ENCODE measurements at regions not wholly inside any gene's neighbourhood (a gene's known extent, or its start where the extent isn't known, plus 50 kb on each side); places are given as distances from the start of the nearest gene placed in this dataset.

DNA sequence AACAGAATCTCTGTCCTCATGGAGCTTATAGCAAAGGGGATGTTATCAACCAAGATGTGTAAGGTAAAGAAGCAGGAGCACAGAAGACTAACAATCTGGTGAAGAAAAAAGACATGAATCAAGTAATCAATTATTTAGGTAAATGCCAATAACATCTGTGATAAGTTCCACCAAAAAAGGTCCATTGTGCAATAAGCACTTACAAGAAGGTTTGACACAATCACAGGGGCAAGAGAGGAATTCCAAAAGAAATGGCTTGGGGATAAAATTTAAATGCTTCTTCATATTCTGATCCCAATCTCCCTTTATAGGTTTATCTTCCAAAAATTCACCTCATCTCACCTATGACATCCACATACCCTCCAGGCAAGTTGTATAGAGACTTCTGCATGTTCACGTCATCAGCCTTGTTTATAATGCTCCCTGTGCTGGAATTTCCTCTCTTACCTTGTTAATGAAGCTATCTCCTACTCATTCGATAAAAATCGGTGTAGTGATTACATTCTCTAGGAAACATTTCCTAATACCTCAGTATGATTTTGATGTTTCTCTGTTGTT is 53.6 kb upstream of the DPT start:
- TF ChIP-seq, protein P1, sequence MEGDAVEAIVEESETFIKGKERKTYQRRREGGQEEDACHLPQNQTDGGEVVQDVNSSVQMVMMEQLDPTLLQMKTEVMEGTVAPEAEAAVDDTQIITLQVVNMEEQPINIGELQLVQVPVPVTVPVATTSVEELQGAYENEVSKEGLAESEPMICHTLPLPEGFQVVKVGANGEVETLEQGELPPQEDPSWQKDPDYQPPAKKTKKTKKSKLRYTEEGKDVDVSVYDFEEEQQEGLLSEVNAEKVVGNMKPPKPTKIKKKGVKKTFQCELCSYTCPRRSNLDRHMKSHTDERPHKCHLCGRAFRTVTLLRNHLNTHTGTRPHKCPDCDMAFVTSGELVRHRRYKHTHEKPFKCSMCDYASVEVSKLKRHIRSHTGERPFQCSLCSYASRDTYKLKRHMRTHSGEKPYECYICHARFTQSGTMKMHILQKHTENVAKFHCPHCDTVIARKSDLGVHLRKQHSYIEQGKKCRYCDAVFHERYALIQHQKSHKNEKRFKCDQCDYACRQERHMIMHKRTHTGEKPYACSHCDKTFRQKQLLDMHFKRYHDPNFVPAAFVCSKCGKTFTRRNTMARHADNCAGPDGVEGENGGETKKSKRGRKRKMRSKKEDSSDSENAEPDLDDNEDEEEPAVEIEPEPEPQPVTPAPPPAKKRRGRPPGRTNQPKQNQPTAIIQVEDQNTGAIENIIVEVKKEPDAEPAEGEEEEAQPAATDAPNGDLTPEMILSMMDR (IDR thresholded peaks at IDR 0.05; ENCODE audit: borderline replicate concordance, control extremely low read depth, extremely low read depth, insufficient read depth, missing control alignments) = no peak
- DNase-seq (ENCODE audit: low spot score) = no peak
- in situ Hi-C loops (cut with MboI; ENCODE audit: low sequenced_read_pairs, unreplicated experiment) = no loop called here

DNA sequence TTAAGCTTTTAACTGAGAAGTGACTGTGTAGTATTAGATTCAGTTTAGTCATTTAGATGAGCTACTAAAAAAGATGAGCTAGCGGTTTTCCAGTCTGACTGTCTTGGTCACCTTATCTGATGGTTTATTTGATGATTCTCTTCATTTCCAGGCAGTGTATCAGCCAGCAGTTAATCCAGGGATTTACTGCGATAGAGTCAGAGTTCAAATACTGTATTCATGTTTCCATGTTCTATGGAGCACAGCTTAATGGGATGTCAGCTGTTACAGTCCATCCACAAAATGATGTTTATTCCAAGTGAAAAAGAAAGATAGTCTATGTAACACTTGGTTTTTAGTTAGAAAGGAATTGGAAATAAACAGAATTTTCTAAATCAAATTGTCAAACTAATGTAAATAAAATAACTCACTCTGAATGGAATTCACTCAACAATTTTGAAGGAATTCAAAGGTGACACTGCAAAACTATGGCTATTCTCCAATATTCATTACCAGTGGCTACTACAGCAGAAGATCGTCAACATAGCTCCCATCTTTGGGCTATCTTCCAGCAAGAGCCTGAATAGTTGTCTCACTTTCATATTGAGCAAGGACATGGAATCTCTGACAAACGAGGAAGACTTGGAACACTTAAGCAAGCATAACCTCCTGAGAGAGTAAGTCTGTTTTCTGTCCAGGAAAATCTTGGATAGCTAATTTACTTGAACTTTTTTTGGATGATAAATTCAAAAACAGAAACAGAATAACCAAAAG is 54.6 kb upstream of the DPT start:
- no peak for DNase-seq (ENCODE audit: low spot score)
- in situ Hi-C loops (cut with MboI; ENCODE audit: low sequenced_read_pairs, unreplicated experiment) = no loop called here
- TF ChIP-seq, protein P1 (IDR thresholded peaks at IDR 0.05; ENCODE audit: borderline replicate concordance, control extremely low read depth, extremely low read depth, insufficient read depth, missing control alignments) = no peak

DNA sequence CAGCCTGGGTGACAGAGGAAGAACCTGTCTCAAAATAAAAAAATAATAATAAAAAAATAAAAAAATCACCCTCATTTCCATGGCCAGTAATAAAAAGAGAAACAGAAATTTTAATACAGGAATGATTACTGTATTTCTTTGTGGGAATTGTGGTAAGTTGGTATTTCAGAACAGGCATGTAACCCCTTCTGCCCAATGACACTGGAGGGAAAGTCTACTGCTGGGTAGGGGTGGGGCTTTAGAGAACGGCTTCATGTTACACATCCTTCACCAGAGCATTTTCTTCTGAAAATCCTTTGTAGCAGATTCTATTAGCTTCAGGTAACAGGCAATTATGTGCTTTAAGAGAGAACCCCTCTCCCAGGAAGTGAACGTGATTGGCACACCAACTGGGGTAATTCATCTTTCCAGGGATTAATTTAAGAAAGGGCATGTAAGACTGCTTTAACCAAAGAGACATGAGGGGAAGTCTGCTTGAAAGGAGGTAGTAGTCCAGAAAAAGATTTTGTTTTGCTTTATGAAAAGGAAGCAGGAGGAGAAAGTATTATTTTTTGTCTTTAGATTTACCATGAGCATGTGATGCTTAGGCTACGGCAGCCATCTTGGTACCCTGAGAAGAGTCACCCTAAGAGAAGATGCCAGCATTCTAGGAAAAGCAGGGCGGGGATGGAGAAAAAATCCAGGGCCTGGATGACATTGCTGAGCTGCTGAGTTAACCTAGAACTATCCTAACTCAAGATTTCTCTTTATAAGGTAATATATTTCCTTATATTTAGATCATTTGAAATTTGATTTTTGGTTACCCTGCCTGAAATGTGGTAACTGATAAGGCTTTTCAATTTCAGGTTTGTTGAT is 57.7 kb upstream of the DPT start:
- TF ChIP-seq, protein P1 (IDR thresholded peaks at IDR 0.05; ENCODE audit: borderline replicate concordance, control extremely low read depth, extremely low read depth, insufficient read depth, missing control alignments) = no peak
- DNase-seq (ENCODE audit: low spot score) = no peak
- in situ Hi-C loops (cut with MboI; ENCODE audit: low sequenced_read_pairs, unreplicated experiment) = no loop called here

DNA sequence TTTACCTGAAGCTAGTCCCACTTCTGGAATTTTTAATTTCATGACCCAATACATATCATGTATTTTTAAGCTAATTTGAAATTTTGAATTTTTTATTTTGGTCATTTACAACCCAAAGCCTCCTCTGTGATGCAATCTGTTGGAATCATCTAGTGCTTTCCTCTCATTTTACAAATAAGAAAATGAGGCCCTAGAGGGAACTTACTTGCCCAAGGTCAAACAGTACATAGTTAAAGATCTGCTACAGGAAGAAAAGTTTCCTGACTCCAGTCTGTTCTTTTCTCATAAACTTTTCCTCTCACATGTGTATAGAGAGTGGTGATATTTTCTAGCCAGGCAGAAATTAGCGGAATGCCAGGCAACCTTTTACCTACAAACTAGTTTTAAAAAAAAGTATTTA is 59.3 kb upstream of the DPT start:
- in situ Hi-C loops (cut with MboI; ENCODE audit: low sequenced_read_pairs, unreplicated experiment) = no loop called here
- no peak for DNase-seq (ENCODE audit: low spot score)
- TF ChIP-seq, protein P1 (IDR thresholded peaks at IDR 0.05; ENCODE audit: borderline replicate concordance, control extremely low read depth, extremely low read depth, insufficient read depth, missing control alignments) = no peak

DNA sequence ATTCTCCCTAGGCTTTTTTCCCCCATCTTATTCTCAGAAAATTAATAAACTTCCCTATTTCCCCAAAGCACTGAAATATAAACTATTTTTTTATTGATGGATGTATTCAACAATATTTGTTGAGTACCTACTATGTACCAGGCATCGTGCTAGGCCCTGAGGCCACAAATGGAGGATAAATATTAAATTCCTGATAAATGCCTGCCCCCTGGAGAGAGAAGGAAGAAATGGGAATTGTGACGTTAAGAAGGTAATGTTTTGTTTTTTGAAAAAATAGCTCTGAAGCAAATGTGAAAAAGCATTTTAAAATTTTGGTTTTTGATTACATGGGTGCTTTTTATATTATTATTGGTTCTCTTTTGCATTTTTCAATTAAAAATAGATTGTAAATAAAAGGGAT is 60.5 kb upstream of the DPT start:
- in situ Hi-C loops (cut with MboI; ENCODE audit: low sequenced_read_pairs, unreplicated experiment) = no loop called here
- DNase-seq (ENCODE audit: low spot score) = no peak

DNA sequence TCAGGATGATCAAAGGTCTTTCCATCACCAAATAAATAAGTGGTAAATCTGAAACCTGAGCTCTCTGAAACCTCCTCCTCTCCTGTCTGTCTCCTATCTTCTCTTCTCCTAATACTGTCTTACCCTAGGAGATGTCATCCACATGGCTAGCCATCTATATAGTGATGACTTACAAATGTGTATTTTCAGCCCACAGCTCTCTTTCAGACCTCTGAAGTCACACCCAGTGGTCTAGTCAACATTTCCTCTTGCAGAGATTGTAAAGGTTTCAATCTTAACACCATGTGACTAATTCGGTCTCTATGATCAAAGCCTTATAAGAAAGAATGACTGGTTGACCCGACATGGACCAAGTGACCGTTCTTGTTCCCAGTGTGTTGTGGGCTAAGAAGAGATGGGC is 63.1 kb upstream of the DPT start:
- in situ Hi-C loops (cut with MboI; ENCODE audit: low sequenced_read_pairs, unreplicated experiment) = no loop called here
- TF ChIP-seq, protein P1 (IDR thresholded peaks at IDR 0.05; ENCODE audit: borderline replicate concordance, control extremely low read depth, extremely low read depth, insufficient read depth, missing control alignments) = no peak
- peak; percentile 19 for DNase-seq (ENCODE audit: low spot score)

More for the DNA sequence above, 60.5 kb upstream of the DPT start:
- TF ChIP-seq, protein P1 (IDR thresholded peaks at IDR 0.05; ENCODE audit: borderline replicate concordance, control extremely low read depth, extremely low read depth, insufficient read depth, missing control alignments) = no peak
